NB4 (cell line): ENCODE measurements at regions not wholly inside any gene's neighbourhood (a gene's known extent, or its start where the extent isn't known, plus 50 kb on each side); places are given as distances from the start of the nearest gene placed in this dataset.

Experiments used
- CTCF ChIP-seq: IDR thresholded peaks from one replicate; pipeline ENCODE4 v1.5.1; 2012; ENCODE audit warnings: low read depth, low read length
- MYC ChIP-seq: IDR thresholded peaks from 2 replicates; pipeline ENCODE4 v1.6.1; 2011; ENCODE audit warnings: low read depth, low read length
- POLR2A ChIP-seq: IDR thresholded peaks from 2 replicates; pipeline ENCODE4 v1.6.1; 2011; ENCODE audit warnings: mild to moderate bottlenecking; ENCODE audit not compliant: insufficient read length; ENCODE audit errors: extremely low read depth

- no peak for TF ChIP-seq CTCF
- no peak for TF ChIP-seq POLR2A
- TF ChIP-seq MYC = no peak
Observed at GRCh38 chr2:167411367-167411766, 523.1 kb downstream of the XIRP2 start.
